PFSK-1 (cell line): ENCODE measurements at regions not wholly inside any gene's neighbourhood (a gene's known extent, or its start where the extent isn't known, plus 50 kb on each side); places are given as distances from the start of the nearest gene placed in this dataset.

Experiments used
- FOXP2 ChIP-seq: optimal IDR thresholded peaks from 2 replicates; pipeline ENCODE3; 2011; ENCODE audit warnings: borderline replicate concordance, control low read depth, inconsistent platforms; ENCODE audit not compliant: insufficient read depth; ENCODE audit errors: extremely low read length, extremely low read depth
- POLR2AphosphoS5 ChIP-seq: IDR thresholded peaks from 2 replicates; pipeline ENCODE4 v1.6.1; 2012; ENCODE audit warnings: low read depth, mild to moderate bottlenecking, control low read depth, low read length, moderate library complexity
- REST ChIP-seq, 2 experiments: IDR thresholded peaks; 2 replicates each; pipeline versions ENCODE4 v1.6.1 to v1.8.0; 2011 to 2012; ENCODE audit warnings: low read depth in 2 of 2, low read length in 2 of 2, control low read depth in 1 of 2, inconsistent platforms in 1 of 2, mild to moderate bottlenecking in 1 of 2, moderate library complexity in 1 of 2; ENCODE audit not compliant: insufficient read depth in 1 of 2
- SIN3A ChIP-seq: IDR thresholded peaks from 2 replicates; pipeline ENCODE4 v1.6.1; 2012; ENCODE audit warnings: mild to moderate bottlenecking, low read length, moderate library complexity, borderline replicate concordance; ENCODE audit not compliant: insufficient read depth
- TAF1 ChIP-seq: IDR thresholded peaks from 2 replicates; pipeline ENCODE4 v1.6.1; 2012; ENCODE audit warnings: low read length, control low read depth, borderline replicate concordance; ENCODE audit not compliant: insufficient read depth

- no peak for TF ChIP-seq REST (IDR thresholded peaks at IDR 0.05; ENCODE audit: insufficient read depth in 1 of 2, low read depth in 2 of 2, low read length in 2 of 2)
- TF ChIP-seq POLR2AphosphoS5: no peak
- no peak for TF ChIP-seq FOXP2
- no peak for TF ChIP-seq SIN3A
- TF ChIP-seq TAF1: no peak
Measured at GRCh38 chr21:35559128-35559828, 501.0 kb downstream of the SETD4 start.

GRCh38 chr21:35556536-35556935 lies 503.8 kb downstream of the SETD4 start:
- TF ChIP-seq FOXP2 (no peak), REST (IDR thresholded peaks at IDR 0.05; ENCODE audit: insufficient read depth in 1 of 2, low read depth in 2 of 2, low read length in 2 of 2) (no peak), POLR2AphosphoS5 (no peak)

- TF ChIP-seq TAF1: no peak
- TF ChIP-seq FOXP2: no peak
- no peak for TF ChIP-seq SIN3A
- no peak for TF ChIP-seq REST (IDR thresholded peaks at IDR 0.05; ENCODE audit: insufficient read depth in 1 of 2, low read depth in 2 of 2, low read length in 2 of 2)
- TF ChIP-seq POLR2AphosphoS5: no peak
Measured at GRCh38 chr21:35548904-35549615, 500.0 kb upstream of the RUNX1 start.

- TF ChIP-seq POLR2AphosphoS5 (no peak), REST (IDR thresholded peaks at IDR 0.05; ENCODE audit: insufficient read depth in 1 of 2, low read depth in 2 of 2, low read length in 2 of 2) (no peak)
Measured at GRCh38 chr21:35547946-35548774, 499.1 kb upstream of the RUNX1 start.
